Neural progenitor cell (in vitro differentiated cells): ENCODE measurements at regions not wholly inside any gene's neighbourhood (a gene's known extent, or its start where the extent isn't known, plus 50 kb on each side); places are given as distances from the start of the nearest gene placed in this dataset.

Experiments used
- CTCF ChIP-seq: fragments of 200-600 bp; sonication (generic); IDR thresholded peaks from 2 replicates; pipeline ENCODE4 v1.5.1; 2017; ENCODE audit warnings: antibody characterized with exemption, mild to moderate bottlenecking
- EZH2 ChIP-seq: fragments of 200-600 bp; sonication (generic); IDR thresholded peaks from 2 replicates; pipeline ENCODE4 v1.6.1; 2017; ENCODE audit warnings: antibody characterized with exemption, mild to moderate bottlenecking, moderate library complexity

- TF ChIP-seq EZH2 = no peak
- no peak for TF ChIP-seq CTCF
Measured at GRCh38 chr5:54897001-54897400, 88.4 kb downstream of the ESM1 start.
